IMR-90 (cell line): ENCODE measurements at regions not wholly inside any gene's neighbourhood (a gene's known extent, or its start where the extent isn't known, plus 50 kb on each side); places are given as distances from the start of the nearest gene placed in this dataset.

Experiments
- CEBPB ChIP-seq: IDR thresholded peaks from 2 replicates; pipeline ENCODE4 v1.6.1; 2012; ENCODE audit warnings: low read depth, low read length, improper control_type of control experiment
- MXI1 ChIP-seq: IDR thresholded peaks from 2 replicates; pipeline ENCODE4 v1.6.1; 2012; ENCODE audit warnings: low read depth, mild to moderate bottlenecking, low read length, moderate library complexity, borderline replicate concordance
- NFE2L2 ChIP-seq: fragments of 150-350 bp; IDR thresholded peaks from 2 replicates; pipeline ENCODE4 v1.6.1; 2016; ENCODE audit warnings: low read depth, mild to moderate bottlenecking, low read length
- POLR2A ChIP-seq: IDR thresholded peaks from 2 replicates; pipeline ENCODE4 v1.6.1; 2012; ENCODE audit warnings: mild to moderate bottlenecking, low read depth, low read length
- RFX5 ChIP-seq: IDR thresholded peaks from 2 replicates; pipeline ENCODE4 v1.8.0; 2012; ENCODE audit warnings: low read depth, mild to moderate bottlenecking, low read length, moderate library complexity
- SMC3 ChIP-seq: fragments of 150-350 bp; IDR thresholded peaks from 2 replicates; pipeline ENCODE4 v1.6.1; 2016; ENCODE audit warnings: low read depth, mild to moderate bottlenecking, antibody characterized with exemption, low read length, moderate library complexity
- TF ChIP-seq, protein P1 (sequence below): conservative IDR thresholded peaks from 2 replicates; pipeline ENCODE4 v1.5.1; 2012; ENCODE audit warnings: mild to moderate bottlenecking, low read depth, low read length, improper control_type of control experiment
- TF ChIP-seq, protein P2 (sequence below): fragments of 150-350 bp; IDR thresholded peaks from 2 replicates; pipeline ENCODE4 v1.6.1; 2016; ENCODE audit warnings: low read depth, mild to moderate bottlenecking, low read length, moderate library complexity, borderline replicate concordance

DNA sequence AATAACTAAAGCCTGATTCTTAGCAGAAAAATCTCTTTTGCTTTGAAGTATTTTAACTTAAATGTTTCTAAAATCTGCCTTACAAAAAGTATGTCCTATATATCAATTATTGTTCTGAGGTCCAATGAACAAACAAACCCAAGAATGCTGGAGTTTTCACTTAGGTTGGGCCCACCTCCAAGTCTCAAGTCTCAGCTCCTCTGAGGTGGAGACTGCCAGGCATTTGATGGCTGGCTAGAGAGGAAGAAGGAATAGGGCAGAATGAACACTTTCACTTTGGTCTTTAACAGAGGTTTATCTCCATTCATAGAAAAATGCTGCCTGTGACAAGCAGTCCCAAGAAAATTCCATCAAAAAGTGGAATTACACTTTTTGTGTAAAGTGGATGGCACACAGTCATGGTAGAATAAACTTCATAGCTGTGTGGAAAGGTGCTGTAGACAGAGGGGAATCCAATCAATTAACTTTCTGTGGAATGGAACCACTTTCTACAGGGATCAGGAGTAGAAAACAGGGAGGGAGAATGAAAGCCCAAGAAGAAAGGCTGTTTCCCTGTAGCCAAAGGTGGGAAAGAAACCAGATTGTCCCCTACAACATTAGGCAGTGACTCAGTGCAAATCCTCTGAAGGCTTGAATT, 349.4 kb upstream of the RUNX1 start:
- TF ChIP-seq, protein P1, sequence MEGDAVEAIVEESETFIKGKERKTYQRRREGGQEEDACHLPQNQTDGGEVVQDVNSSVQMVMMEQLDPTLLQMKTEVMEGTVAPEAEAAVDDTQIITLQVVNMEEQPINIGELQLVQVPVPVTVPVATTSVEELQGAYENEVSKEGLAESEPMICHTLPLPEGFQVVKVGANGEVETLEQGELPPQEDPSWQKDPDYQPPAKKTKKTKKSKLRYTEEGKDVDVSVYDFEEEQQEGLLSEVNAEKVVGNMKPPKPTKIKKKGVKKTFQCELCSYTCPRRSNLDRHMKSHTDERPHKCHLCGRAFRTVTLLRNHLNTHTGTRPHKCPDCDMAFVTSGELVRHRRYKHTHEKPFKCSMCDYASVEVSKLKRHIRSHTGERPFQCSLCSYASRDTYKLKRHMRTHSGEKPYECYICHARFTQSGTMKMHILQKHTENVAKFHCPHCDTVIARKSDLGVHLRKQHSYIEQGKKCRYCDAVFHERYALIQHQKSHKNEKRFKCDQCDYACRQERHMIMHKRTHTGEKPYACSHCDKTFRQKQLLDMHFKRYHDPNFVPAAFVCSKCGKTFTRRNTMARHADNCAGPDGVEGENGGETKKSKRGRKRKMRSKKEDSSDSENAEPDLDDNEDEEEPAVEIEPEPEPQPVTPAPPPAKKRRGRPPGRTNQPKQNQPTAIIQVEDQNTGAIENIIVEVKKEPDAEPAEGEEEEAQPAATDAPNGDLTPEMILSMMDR: no peak
- TF ChIP-seq RFX5 (no peak), CEBPB (no peak), NFE2L2 (no peak), MXI1 (no peak), POLR2A (no peak), SMC3 (0 out of 2 replicates have a peak, but pooled peaks have one; percentile 2)
- TF ChIP-seq, protein P2, sequence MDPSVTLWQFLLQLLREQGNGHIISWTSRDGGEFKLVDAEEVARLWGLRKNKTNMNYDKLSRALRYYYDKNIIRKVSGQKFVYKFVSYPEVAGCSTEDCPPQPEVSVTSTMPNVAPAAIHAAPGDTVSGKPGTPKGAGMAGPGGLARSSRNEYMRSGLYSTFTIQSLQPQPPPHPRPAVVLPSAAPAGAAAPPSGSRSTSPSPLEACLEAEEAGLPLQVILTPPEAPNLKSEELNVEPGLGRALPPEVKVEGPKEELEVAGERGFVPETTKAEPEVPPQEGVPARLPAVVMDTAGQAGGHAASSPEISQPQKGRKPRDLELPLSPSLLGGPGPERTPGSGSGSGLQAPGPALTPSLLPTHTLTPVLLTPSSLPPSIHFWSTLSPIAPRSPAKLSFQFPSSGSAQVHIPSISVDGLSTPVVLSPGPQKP: no peak
